ENCODE measurements at regions not wholly inside any gene's neighbourhood (a gene's known extent, or its start where the extent isn't known, plus 50 kb on each side); places are given as distances from the start of the nearest gene placed in this dataset.

DNA sequence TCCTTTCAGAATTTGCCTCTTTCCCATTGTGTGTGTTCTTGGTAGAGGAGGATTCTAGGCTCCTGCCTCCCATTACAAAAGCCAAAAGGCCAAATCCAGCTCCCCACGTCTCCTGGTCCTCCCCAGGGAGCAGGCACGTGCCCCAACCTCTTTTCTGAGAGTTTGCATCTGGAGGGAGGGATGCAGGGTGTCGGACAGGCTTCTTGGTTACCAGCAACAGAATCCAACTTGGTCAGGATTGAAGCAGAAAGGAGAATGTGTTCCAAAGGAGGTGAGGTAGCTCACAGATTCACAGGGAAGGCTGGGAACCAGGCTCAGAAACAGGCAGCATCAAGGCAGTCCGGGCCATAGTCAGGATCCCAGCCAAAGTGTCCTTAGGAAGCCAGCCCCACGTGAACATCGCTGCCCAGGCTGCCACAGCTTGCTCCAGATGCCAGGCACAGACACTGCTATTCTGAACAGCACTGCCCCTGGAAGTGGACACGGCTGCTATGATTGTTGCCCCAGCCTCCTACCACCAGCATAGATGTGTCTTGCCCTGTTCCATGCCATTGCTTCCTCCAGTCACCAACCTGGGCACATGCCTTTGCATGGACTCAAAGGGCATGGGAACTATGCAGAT lies 264.2 kb upstream of the ZMIZ1 start:
- Histone ChIP-seq H3K27me3 (no peaks in the 10 kb centered on the region), H3K4me1 (peaks cover 0 to 79% (median 24%) of the 10 kb centered on the region in 4 donors), H3K27ac (peak overlapping the region in 3 of 4 donors; percentile 25 to 78 (median 78)), H3K36me3 (no peaks in the 10 kb centered on the region), H3K4me3 (no peak overlapping the region), H3K9me3 (no peaks in the 10 kb centered on the region)
- no peak for TF ChIP-seq CTCF (IDR thresholded peaks at IDR 0.05)
- TF ChIP-seq EP300 (IDR thresholded peaks at IDR 0.05), result no peak
- no peak for TF ChIP-seq POLR2A (IDR thresholded peaks at IDR 0.05)
- WGBS, 2 donors, result 60 to 67% methylated on average over 7 of the region's 7 CpGs
- no peak for DNase-seq (ENCODE audit: low spot score in 2 of 2)

- no peaks in the 10 kb centered on the region for H3K27me3 ChIP-seq
- 36 to 44% methylated on average over 6 of the region's 6 CpGs for WGBS, 2 donors
- H3K27ac ChIP-seq, result peak overlapping the region in 3 of 4 donors; percentile 25 to 78 (median 78)
- TF ChIP-seq CTCF (IDR thresholded peaks at IDR 0.05) (no peak), EP300 (IDR thresholded peaks at IDR 0.05) (peak in 1 of 2 donors; percentile 74)
- DNase-seq (ENCODE audit: low spot score in 2 of 2), result peak; percentile 38 to 66
- no peak overlapping the region for H3K4me3 ChIP-seq
- peaks cover 0 to 79% (median 24%) of the 10 kb centered on the region in 4 donors for H3K4me1 ChIP-seq
- no peaks in the 10 kb centered on the region for H3K9me3 ChIP-seq
- no peaks in the 10 kb centered on the region for H3K36me3 ChIP-seq
Measured at GRCh38 chr10:78805176-78805575, 263.6 kb upstream of the ZMIZ1 start.

- H3K4me3 ChIP-seq, result no peak overlapping the region
- peaks cover 0 to 72% (median 24%) of the 10 kb centered on the region in 4 donors for H3K4me1 ChIP-seq
- no peaks in the 10 kb centered on the region for H3K9me3 ChIP-seq
- no peak for DNase-seq (ENCODE audit: low spot score in 2 of 2)
- H3K27ac ChIP-seq, result no peak overlapping the region
- WGBS, 2 donors, result 89 to 95% methylated on average over 2 of the region's 2 CpGs
- TF ChIP-seq POLR2A (IDR thresholded peaks at IDR 0.05) (no peak), CTCF (IDR thresholded peaks at IDR 0.05) (no peak), EP300 (IDR thresholded peaks at IDR 0.05) (no peak)
- H3K27me3 ChIP-seq, result no peaks in the 10 kb centered on the region
- H3K36me3 ChIP-seq, result no peaks in the 10 kb centered on the region
Measured at GRCh38 chr10:78806681-78807221, 262.0 kb upstream of the ZMIZ1 start.

DNA sequence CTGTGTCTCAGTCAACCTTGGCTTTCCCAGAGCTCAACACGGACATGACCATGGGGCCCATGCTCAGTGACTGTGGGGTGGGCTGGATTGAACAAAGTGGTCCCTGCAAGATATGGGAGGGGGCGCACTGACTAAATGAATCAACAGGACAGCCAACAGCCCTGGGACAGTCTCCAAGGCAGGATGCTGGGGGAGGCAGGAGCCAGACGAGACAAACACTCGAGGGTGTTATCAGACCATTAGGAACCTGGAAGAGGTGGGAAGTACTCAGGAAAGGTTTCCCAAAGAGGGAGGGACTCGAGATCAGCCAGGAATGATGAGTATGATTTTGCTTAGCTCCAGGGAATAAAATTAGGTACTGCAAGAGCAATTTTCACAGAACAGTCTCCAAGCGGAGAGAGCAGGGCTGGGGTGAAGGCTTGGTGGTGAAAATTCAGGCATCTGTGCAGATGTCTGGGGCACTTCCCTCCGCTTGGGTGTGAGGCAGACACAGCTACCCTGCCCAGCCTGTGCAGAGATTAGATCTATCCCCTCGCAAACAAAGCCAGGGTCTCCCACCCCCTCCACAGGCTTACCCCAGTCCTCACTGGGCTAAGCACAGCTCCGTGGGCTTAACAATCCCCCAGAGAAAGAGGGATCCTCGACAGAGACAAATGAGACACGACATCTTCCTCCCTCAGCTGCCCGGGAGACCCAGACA lies 261.1 kb upstream of the ZMIZ1 start:
- no peak overlapping the region for H3K4me3 ChIP-seq
- H3K27ac ChIP-seq, result no peak overlapping the region
- TF ChIP-seq CTCF (IDR thresholded peaks at IDR 0.05), result no peak
- no peak for DNase-seq (ENCODE audit: low spot score in 2 of 2)
- no peaks in the 10 kb centered on the region for H3K9me3 ChIP-seq
- no peaks in the 10 kb centered on the region for H3K36me3 ChIP-seq
- 77 to 78% methylated on average over 12 of the region's 12 CpGs for WGBS, 2 donors
- H3K27me3 ChIP-seq, result no peaks in the 10 kb centered on the region
- H3K4me1 ChIP-seq, result peaks cover 0 to 63% (median 17%) of the 10 kb centered on the region in 4 donors

- Histone ChIP-seq H3K4me3 (no peak overlapping the region), H3K4me1 (peaks cover 0 to 58% (median 14%) of the 10 kb centered on the region in 4 donors), H3K27ac (no peak overlapping the region), H3K27me3 (no peaks in the 10 kb centered on the region), H3K36me3 (no peaks in the 10 kb centered on the region), H3K9me3 (no peaks in the 10 kb centered on the region)
- DNase-seq (ENCODE audit: low spot score in 2 of 2), result no peak
- TF ChIP-seq CTCF (IDR thresholded peaks at IDR 0.05), result no peak
- 63 to 71% methylated on average over 8 of the region's 8 CpGs for WGBS, 2 donors
Measured at GRCh38 chr10:78808286-78808685, 260.5 kb upstream of the ZMIZ1 start.

Data from tibial nerve (tissue), 4 donors.